ENCODE measurements at regions not wholly inside any gene's neighbourhood (a gene's known extent, or its start where the extent isn't known, plus 50 kb on each side); places are given as distances from the start of the nearest gene placed in this dataset.

GRCh38 chr6:84921891-84922290 lies 157.5 kb upstream of the TBX18 start:
- Mint-ChIP-seq H3K4me1 (ENCODE audit: low read depth, unreplicated experiment) (no peaks in the 10 kb centered on the region), H3K36me3 (ENCODE audit: insufficient read depth, unreplicated experiment) (no peaks in the 10 kb centered on the region), H3K27me3 (ENCODE audit: insufficient read depth, unreplicated experiment) (peaks cover 12% of the 10 kb centered on the region), H3K9me3 (ENCODE audit: unreplicated experiment) (no peaks in the 10 kb centered on the region), H3K27ac (ENCODE audit: unreplicated experiment) (no peak overlapping the region), H3K4me3 (ENCODE audit: unreplicated experiment) (no peak overlapping the region)
- ChIA-PET POLR2A (no interaction called here), CTCF (no interaction called here)
- H3K4me1 ChIP-seq: no peaks in the 10 kb centered on the region
- no peak for DNase-seq
- no peaks in the 10 kb centered on the region; the same call in 1 of the 2 replicates for H3K27me3 ChIP-seq (replicated peaks; ENCODE audit: control insufficient read depth, insufficient read depth, low read length)
- no TSS peak for BruUV-seq (replicated peaks)
- intact Hi-C loops (cut with micrococcal nuclease; ENCODE audit: unreplicated experiment): no loop called here
- TF ChIP-seq CTCF (IDR thresholded peaks at IDR 0.05; ENCODE audit: insufficient read depth in 1 of 2, low read depth in 1 of 2, low read length in 1 of 2, severe bottlenecking in 1 of 2, unreplicated experiment in 1 of 2): no peak
- no peaks in the 10 kb centered on the region for H3K36me3 ChIP-seq (ENCODE audit: control insufficient read depth, insufficient read depth, low read length)
- no peaks in the 10 kb centered on the region for H3K9me3 ChIP-seq
- no peak overlapping the region for H3K4me3 ChIP-seq (ENCODE audit: low read depth, low read length)

GRCh38 chr6:84920021-84920420 lies 155.6 kb upstream of the TBX18 start:
- H3K9me3 ChIP-seq: no peaks in the 10 kb centered on the region
- CTCF ChIA-PET: no interaction called here
- intact Hi-C loops (cut with micrococcal nuclease; ENCODE audit: unreplicated experiment): no loop called here
- H3K27me3 ChIP-seq (replicated peaks; ENCODE audit: control insufficient read depth, insufficient read depth, low read length): no peaks in the 10 kb centered on the region; the same call in 1 of the 2 replicates
- Mint-ChIP-seq H3K9me3 (ENCODE audit: unreplicated experiment) (no peaks in the 10 kb centered on the region), H3K36me3 (ENCODE audit: insufficient read depth, unreplicated experiment) (no peaks in the 10 kb centered on the region), H3K4me1 (ENCODE audit: low read depth, unreplicated experiment) (no peaks in the 10 kb centered on the region), H3K27me3 (ENCODE audit: insufficient read depth, unreplicated experiment) (peaks cover 8% of the 10 kb centered on the region), H3K4me3 (ENCODE audit: unreplicated experiment) (no peak overlapping the region), H3K27ac (ENCODE audit: unreplicated experiment) (no peak overlapping the region)
- no peak for TF ChIP-seq CTCF (IDR thresholded peaks at IDR 0.05; ENCODE audit: insufficient read depth in 1 of 2, low read depth in 1 of 2, low read length in 1 of 2, severe bottlenecking in 1 of 2, unreplicated experiment in 1 of 2)
- POLR2A ChIA-PET: no interaction called here
- no peaks in the 10 kb centered on the region for H3K36me3 ChIP-seq (ENCODE audit: control insufficient read depth, insufficient read depth, low read length)
- BruUV-seq (replicated peaks): no TSS peak
- H3K4me1 ChIP-seq: no peaks in the 10 kb centered on the region
- H3K4me3 ChIP-seq (ENCODE audit: low read depth, low read length): no peak overlapping the region
- DNase-seq: no peak

- TF ChIP-seq CTCF (IDR thresholded peaks at IDR 0.05; ENCODE audit: insufficient read depth in 1 of 2, low read depth in 1 of 2, low read length in 1 of 2, severe bottlenecking in 1 of 2, unreplicated experiment in 1 of 2): no peak
- no peaks in the 10 kb centered on the region for H3K9me3 ChIP-seq
- no peaks in the 10 kb centered on the region for H3K36me3 ChIP-seq (ENCODE audit: control insufficient read depth, insufficient read depth, low read length)
- Mint-ChIP-seq H3K27ac (ENCODE audit: unreplicated experiment) (no peak overlapping the region), H3K9me3 (ENCODE audit: unreplicated experiment) (no peaks in the 10 kb centered on the region), H3K4me3 (ENCODE audit: unreplicated experiment) (no peak overlapping the region), H3K27me3 (ENCODE audit: insufficient read depth, unreplicated experiment) (peaks cover 7% of the 10 kb centered on the region), H3K36me3 (ENCODE audit: insufficient read depth, unreplicated experiment) (no peaks in the 10 kb centered on the region), H3K4me1 (ENCODE audit: low read depth, unreplicated experiment) (no peaks in the 10 kb centered on the region)
- no peak overlapping the region for H3K4me3 ChIP-seq (ENCODE audit: low read depth, low read length)
- H3K27me3 ChIP-seq (replicated peaks; ENCODE audit: control insufficient read depth, insufficient read depth, low read length): no peaks in the 10 kb centered on the region; the same call in 1 of the 2 replicates
- intact Hi-C loops (cut with micrococcal nuclease; ENCODE audit: unreplicated experiment): no loop called here
- ChIA-PET CTCF (no interaction called here), POLR2A (no interaction called here)
- H3K4me1 ChIP-seq: no peaks in the 10 kb centered on the region
- DNase-seq: no peak
- BruUV-seq (replicated peaks): no TSS peak
Observed at GRCh38 chr6:84916704-84917103, 152.3 kb upstream of the TBX18 start.
